ENCODE measurements at regions not wholly inside any gene's neighbourhood (a gene's known extent, or its start where the extent isn't known, plus 50 kb on each side); places are given as distances from the start of the nearest gene placed in this dataset.

- TF ChIP-seq CTCF (IDR thresholded peaks at IDR 0.05), result no peak
- TF ChIP-seq ZFX (IDR thresholded peaks at IDR 0.05; ENCODE audit: borderline replicate concordance), result no peak
Observed at GRCh38 chr1:221032204-221032585, 153.0 kb downstream of the HLX start.
